ENCODE measurements at regions not wholly inside any gene's neighbourhood (a gene's known extent, or its start where the extent isn't known, plus 50 kb on each side); places are given as distances from the start of the nearest gene placed in this dataset.

GRCh38 chr18:37624318-37624717 is 58.7 kb upstream of the CELF4 start:
- no peak for DNase-seq (ENCODE audit: extremely low spot score)
- POLR2A ChIA-PET = no interaction called here
- CTCF ChIA-PET = no interaction called here
- TF ChIP-seq PKNOX1 (IDR thresholded peaks at IDR 0.05) (no peak), TARDBP (IDR thresholded peaks at IDR 0.05) (no peak), LEF1 (IDR thresholded peaks at IDR 0.05; ENCODE audit: borderline replicate concordance) (no peak), ELF4 (IDR thresholded peaks at IDR 0.05) (no peak), BHLHE40 (IDR thresholded peaks at IDR 0.05; ENCODE audit: borderline replicate concordance) (no peak)

GRCh38 chr18:37619964-37620363 is 54.4 kb upstream of the CELF4 start:
- TF ChIP-seq FOXK2 (IDR thresholded peaks at IDR 0.05) (no peak), ELF4 (IDR thresholded peaks at IDR 0.05) (no peak), ARNT (IDR thresholded peaks at IDR 0.05) (no peak), HDGF (IDR thresholded peaks at IDR 0.05; ENCODE audit: borderline replicate concordance) (no peak), SP1 (IDR thresholded peaks at IDR 0.05) (no peak), PKNOX1 (IDR thresholded peaks at IDR 0.05) (no peak), NFRKB (IDR thresholded peaks at IDR 0.05) (no peak), CTBP1 (IDR thresholded peaks at IDR 0.05; ENCODE audit: borderline replicate concordance) (no peak), L3MBTL2 (conservative IDR thresholded peaks at IDR 0.05) (no peak), SUZ12 (IDR thresholded peaks at IDR 0.05) (no peak), ZNF384 (IDR thresholded peaks at IDR 0.05) (no peak), BHLHE40 (IDR thresholded peaks at IDR 0.05; ENCODE audit: borderline replicate concordance) (no peak), TARDBP (IDR thresholded peaks at IDR 0.05) (no peak), FOXA1 (IDR thresholded peaks at IDR 0.05) (no peak), FOXM1 (IDR thresholded peaks at IDR 0.05; ENCODE audit: borderline replicate concordance) (no peak), LEF1 (IDR thresholded peaks at IDR 0.05; ENCODE audit: borderline replicate concordance) (no peak)
- CTCF ChIA-PET = no interaction called here
- POLR2A ChIA-PET = no interaction called here
- DNase-seq (ENCODE audit: extremely low spot score) = no peak

- POLR2A ChIA-PET = no interaction called here
- CTCF ChIA-PET = no interaction called here
- TF ChIP-seq TARDBP (IDR thresholded peaks at IDR 0.05) (no peak), HDGF (IDR thresholded peaks at IDR 0.05; ENCODE audit: borderline replicate concordance) (no peak), PKNOX1 (IDR thresholded peaks at IDR 0.05) (no peak), ZNF384 (IDR thresholded peaks at IDR 0.05) (no peak), BHLHE40 (IDR thresholded peaks at IDR 0.05; ENCODE audit: borderline replicate concordance) (no peak), SUZ12 (IDR thresholded peaks at IDR 0.05) (no peak), FOXA1 (IDR thresholded peaks at IDR 0.05) (no peak), L3MBTL2 (conservative IDR thresholded peaks at IDR 0.05) (no peak), ARNT (IDR thresholded peaks at IDR 0.05) (no peak), NFRKB (IDR thresholded peaks at IDR 0.05) (no peak), SP1 (IDR thresholded peaks at IDR 0.05) (no peak)
- no peak for DNase-seq (ENCODE audit: extremely low spot score)
Measured at GRCh38 chr18:37617623-37618022, 52.0 kb upstream of the CELF4 start.

Data from HEK293T (cell line).